ENCODE measurements at regions not wholly inside any gene's neighbourhood (a gene's known extent, or its start where the extent isn't known, plus 50 kb on each side); places are given as distances from the start of the nearest gene placed in this dataset.

DNA sequence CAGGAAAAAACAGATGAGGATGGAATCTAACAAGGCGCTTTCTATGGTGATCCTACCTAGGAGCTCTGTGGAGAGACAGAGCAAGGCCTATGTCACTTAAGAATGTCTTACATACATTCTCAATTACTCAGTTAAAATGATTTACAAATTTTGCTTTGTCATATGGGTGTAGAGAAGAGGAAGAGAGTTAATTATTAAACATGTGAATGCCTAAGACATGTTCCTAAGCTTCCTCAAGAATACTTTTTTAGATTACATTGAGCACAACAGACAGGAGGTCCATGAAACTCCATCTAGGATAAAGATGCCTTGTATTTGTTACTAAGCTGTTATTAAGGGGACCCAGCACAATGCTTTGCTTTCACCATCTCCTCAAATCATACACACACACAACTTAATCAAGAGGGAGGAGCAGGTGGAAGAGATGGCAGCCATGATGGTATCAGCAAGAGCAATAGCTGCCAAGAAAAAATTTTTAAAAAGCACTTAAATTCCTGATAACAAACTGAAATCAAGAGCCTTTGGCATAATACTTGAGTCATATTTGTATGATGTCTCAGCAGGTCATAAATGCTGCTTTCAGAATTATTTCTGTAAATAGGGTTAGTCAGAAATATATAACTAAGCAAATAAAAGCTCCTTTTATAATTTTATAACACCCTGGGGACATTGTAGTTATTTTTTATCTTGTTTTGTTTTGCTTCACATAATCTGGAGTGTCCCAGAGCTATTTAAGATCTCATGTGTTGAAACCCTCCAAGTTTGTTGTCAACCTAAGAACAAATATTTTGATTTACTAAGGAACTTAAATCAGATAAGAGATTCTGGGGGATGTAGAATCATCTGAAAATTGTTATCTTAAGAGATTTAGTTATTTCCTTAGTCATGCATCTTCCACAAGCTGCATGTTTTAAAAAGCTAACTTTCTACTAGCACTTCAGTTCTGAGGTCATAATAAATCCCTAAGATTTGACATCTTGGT, 70.0 kb upstream of the CD2AP start:
- H3K4me3 ChIP-seq: no peak overlapping the region
- no peaks in the 10 kb centered on the region for H3K36me3 ChIP-seq
- no peak overlapping the region for H3K27ac ChIP-seq
- H3K9me3 ChIP-seq: no peaks in the 10 kb centered on the region
- WGBS, 2 donors (ENCODE audit: low coverage in 1 of 2): 92 to 100% methylated on average over 1 of the region's 1 CpG
- no peaks in the 10 kb centered on the region for H3K4me1 ChIP-seq
- ATAC-seq: no peak
- no peaks in the 10 kb centered on the region for H3K27me3 ChIP-seq
- no peak for TF ChIP-seq POLR2AphosphoS5 (IDR thresholded peaks at IDR 0.05)

DNA sequence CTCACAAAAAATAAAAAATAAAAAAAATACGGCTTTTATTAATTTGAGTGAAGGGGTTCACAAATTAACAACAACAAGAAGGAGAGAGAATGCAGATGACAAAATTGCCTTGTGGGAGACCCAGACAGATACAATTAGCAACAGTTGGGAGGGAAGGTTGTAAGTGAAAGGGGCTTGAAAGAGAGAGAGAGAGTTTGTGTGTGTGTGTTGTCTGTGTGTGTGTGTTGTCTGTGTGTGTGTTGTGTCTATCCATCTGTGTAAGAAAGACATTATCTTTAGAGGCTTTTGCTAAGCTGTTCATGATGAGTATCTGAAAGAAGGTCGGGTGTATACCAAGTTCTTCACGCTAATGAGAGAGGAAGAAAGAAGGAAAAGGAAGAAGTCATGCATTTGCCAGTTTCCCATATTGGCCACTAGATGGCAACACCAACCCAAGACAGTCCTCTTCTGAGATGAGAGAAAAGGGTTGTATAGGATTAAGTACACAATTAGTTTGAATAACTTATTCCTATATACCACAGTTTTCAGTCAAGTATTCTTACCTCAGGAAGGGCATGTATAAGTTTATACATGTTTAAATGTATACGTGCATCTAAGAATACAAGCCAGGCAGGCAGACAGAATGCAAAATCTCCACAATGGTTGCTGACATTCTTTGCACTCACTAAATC, 63.7 kb upstream of the CD2AP start:
- Histone ChIP-seq H3K36me3 (no peaks in the 10 kb centered on the region), H3K4me1 (peaks cover 0 to 11% (median 0%) of the 10 kb centered on the region in 3 donors), H3K27ac (peak overlapping the region in 2 of 4 donors; percentile 46 to 58), H3K27me3 (no peaks in the 10 kb centered on the region), H3K4me3 (peak overlapping the region; percentile 40 to 52), H3K9me3 (no peaks in the 10 kb centered on the region)
- TF ChIP-seq POLR2A (IDR thresholded peaks at IDR 0.05): no peak
- TF ChIP-seq, protein P1, sequence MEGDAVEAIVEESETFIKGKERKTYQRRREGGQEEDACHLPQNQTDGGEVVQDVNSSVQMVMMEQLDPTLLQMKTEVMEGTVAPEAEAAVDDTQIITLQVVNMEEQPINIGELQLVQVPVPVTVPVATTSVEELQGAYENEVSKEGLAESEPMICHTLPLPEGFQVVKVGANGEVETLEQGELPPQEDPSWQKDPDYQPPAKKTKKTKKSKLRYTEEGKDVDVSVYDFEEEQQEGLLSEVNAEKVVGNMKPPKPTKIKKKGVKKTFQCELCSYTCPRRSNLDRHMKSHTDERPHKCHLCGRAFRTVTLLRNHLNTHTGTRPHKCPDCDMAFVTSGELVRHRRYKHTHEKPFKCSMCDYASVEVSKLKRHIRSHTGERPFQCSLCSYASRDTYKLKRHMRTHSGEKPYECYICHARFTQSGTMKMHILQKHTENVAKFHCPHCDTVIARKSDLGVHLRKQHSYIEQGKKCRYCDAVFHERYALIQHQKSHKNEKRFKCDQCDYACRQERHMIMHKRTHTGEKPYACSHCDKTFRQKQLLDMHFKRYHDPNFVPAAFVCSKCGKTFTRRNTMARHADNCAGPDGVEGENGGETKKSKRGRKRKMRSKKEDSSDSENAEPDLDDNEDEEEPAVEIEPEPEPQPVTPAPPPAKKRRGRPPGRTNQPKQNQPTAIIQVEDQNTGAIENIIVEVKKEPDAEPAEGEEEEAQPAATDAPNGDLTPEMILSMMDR (IDR thresholded peaks at IDR 0.05): peak; percentile 83 to 90 (median 86)
- WGBS, 2 donors (ENCODE audit: low coverage in 1 of 2): 2 to 15% methylated on average over 3 to 4 of the region's 4 CpGs
- peak; percentile 79 for ATAC-seq

DNA sequence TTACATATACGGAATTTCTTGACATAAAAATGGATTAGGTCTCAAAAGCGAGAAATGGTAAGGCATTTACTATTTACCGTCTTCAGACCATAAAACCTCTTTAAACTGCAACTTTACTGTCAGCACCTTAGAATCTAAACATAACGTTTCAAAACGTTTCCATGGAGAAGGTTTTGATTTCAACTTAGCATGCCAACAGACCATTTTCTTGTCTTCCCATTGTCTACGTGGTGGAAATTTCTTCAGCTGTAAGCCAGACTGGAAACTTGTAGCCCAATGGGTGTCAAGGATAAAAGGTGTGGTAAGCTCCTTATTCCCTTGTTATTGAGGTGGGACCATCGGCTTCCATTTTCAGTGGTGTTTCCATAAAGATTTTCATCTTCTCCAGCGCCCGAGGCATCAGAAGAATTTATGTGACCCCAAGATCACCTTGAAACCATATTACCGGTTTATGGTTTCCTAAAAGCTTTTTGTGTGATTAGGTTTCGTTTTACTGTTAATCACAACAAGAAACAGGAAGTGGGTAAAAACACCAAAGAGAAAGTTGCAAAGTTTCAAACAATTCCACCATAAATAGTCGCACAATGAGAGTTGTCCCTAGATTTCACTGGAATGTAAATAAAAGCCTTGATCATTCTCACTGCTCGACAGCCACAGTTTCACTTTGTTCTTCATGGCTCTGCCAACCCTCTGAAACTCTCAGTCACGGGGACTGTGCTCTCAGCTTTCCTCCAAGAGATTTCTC, 63.0 kb upstream of the CD2AP start:
- Histone ChIP-seq H3K4me1 (peaks cover 0 to 11% (median 0%) of the 10 kb centered on the region in 3 donors), H3K36me3 (no peaks in the 10 kb centered on the region), H3K27ac (peak overlapping the region in 3 of 4 donors; percentile 11 to 58 (median 46)), H3K4me3 (peak overlapping the region; percentile 40 to 52), H3K27me3 (no peaks in the 10 kb centered on the region), H3K9me3 (no peaks in the 10 kb centered on the region)
- peak; percentile 39 for ATAC-seq
- TF ChIP-seq POLR2A (IDR thresholded peaks at IDR 0.05) (no peak), POLR2AphosphoS5 (IDR thresholded peaks at IDR 0.05) (no peak), EP300 (IDR thresholded peaks at IDR 0.05) (no peak)
- TF ChIP-seq, protein P1 (IDR thresholded peaks at IDR 0.05): no peak
- 16 to 30% methylated on average over 13 to 14 of the region's 14 CpGs for WGBS, 2 donors (ENCODE audit: low coverage in 1 of 2)

DNA sequence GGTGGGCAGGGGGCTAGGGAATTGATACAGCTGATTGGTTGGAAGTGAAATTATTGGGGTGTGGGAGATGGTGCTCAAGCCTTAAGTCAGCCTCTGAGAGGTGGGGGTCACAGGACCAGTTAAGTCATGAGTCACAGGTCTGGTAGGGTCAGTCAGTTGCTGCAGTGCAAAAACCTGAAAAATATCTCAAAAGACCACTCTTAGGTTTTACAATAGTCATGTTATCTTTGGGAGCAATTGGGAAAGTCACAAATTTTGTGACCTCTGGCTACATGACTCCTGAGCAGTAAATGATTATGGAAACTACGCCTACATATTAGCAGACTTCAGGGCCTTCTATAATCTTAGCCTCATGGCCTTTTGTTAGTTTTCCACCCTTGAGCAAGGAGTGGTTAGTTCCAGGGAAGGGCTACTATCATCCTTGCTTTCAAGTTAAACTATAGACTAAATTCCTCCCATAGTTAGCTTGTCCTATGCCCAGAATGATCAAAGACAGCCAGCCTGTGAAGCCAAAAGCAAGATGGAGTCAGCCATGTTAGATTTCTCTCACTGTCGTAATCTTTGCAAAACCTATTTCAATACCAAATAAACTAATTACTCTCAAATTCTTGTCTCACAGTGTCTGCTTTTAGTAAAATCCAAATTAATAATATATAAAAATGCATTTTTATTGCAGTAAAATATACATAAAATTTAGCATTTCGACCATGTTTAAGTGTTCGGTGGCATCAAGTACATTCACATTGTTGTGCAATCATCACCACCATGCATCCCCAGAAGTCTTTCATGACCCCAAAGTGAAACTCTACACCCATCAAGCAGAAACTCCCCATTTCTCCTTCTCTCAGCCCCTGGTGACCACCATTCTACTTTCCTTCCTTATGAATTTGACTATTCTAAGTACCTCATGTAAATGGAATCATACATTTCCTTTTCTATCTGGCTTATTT, 60.9 kb upstream of the CD2AP start:
- TF ChIP-seq POLR2AphosphoS5 (IDR thresholded peaks at IDR 0.05) (no peak), POLR2A (IDR thresholded peaks at IDR 0.05) (no peak), EP300 (IDR thresholded peaks at IDR 0.05) (no peak)
- TF ChIP-seq, protein P1 (IDR thresholded peaks at IDR 0.05): no peak
- no peaks in the 10 kb centered on the region for H3K27me3 ChIP-seq
- no peaks in the 10 kb centered on the region for H3K9me3 ChIP-seq
- 93 to 97% methylated on average over 4 of the region's 4 CpGs for WGBS, 2 donors (ENCODE audit: low coverage in 1 of 2)
- H3K4me1 ChIP-seq: peaks cover 0 to 11% (median 0%) of the 10 kb centered on the region in 3 donors
- H3K4me3 ChIP-seq: no peak overlapping the region
- no peak overlapping the region for H3K27ac ChIP-seq
- no peak for ATAC-seq
- no peaks in the 10 kb centered on the region for H3K36me3 ChIP-seq
